ENCODE measurements at regions not wholly inside any gene's neighbourhood (a gene's known extent, or its start where the extent isn't known, plus 50 kb on each side); places are given as distances from the start of the nearest gene placed in this dataset.

DNA sequence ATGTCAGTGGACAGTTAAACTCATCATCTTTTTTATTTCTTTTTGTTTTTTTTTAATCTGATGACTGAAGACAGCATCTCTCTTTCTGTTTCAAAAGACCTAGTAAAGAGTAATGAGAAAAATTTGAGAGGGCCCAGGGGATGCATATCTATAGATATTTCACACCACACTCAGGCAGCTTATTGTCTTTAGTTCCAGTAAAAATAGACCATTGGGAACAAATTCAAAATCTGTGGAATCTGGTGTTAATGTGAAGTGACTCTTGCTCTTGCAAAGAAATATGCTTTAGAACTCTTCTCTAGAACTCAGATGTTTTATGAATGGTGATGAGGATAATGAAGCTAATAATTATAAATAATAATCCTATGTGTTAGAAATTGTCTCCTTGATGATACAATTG is 214.5 kb upstream of the ATP2B1 start:
- no peak overlapping the region for H2AK5ac ChIP-seq (ENCODE audit: low read length)

DNA sequence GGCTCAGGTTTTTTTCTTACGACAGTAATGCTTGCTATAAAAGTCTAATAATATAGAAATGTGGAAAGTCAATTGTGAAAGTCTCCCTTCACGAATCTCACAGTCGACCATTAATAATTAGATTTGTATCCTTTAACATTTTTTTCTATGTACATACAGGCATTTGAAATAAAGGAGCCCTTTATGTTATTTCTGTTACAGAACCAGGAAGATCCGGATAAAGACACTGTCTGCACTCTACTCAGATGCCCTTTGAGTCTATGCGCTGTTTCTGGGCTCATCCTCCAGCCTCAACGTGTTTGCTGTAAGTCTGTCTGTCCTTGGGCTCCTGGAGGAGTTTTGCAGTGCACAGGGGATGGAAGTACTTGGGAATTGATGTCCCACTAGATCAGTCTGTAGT is 212.2 kb upstream of the ATP2B1 start:
- H4K8ac ChIP-seq (ENCODE audit: low read depth, low read length) = no peak overlapping the region
- H3K27ac ChIP-seq (ENCODE audit: low read depth, low read length) = no peak overlapping the region
- no peak overlapping the region for H3K23ac ChIP-seq (ENCODE audit: low read length)
- H3K4ac ChIP-seq (ENCODE audit: low read depth, low read length) = no peak overlapping the region
- no peak overlapping the region for H3K56ac ChIP-seq (ENCODE audit: low read length)
- no peak overlapping the region for H2BK5ac ChIP-seq (ENCODE audit: low read length)
- WGBS (ENCODE audit: extremely low coverage, insufficient coverage, low lambda C conversion rate) = no CpG with 5 or more reads among the region's 6 CpGs
- H3K9ac ChIP-seq (ENCODE audit: low read length) = no peak overlapping the region
- no peak overlapping the region for H3K4me2 ChIP-seq (ENCODE audit: low read length)
- H3K36me3 ChIP-seq (ENCODE audit: control insufficient read depth, insufficient read depth, low read length) = no peaks in the 10 kb centered on the region
- no peaks in the 10 kb centered on the region for H3K79me1 ChIP-seq (ENCODE audit: low read length)
- H3K4me1 ChIP-seq (ENCODE audit: control insufficient read depth, low read depth, low read length) = no peaks in the 10 kb centered on the region
- DNase-seq = no peak
- no peak overlapping the region for H3K4me3 ChIP-seq (ENCODE audit: low read length)
- H4K5ac ChIP-seq (ENCODE audit: low read length) = no peak overlapping the region
- no peaks in the 10 kb centered on the region for H3K79me2 ChIP-seq (ENCODE audit: control insufficient read depth, insufficient read depth, low read length)
- no peak overlapping the region for H2AK5ac ChIP-seq (ENCODE audit: low read length)
- H2BK120ac ChIP-seq (ENCODE audit: low read depth, low read length) = no peak overlapping the region
- no peak overlapping the region for H3K18ac ChIP-seq (ENCODE audit: low read length)
- no peaks in the 10 kb centered on the region for H3K27me3 ChIP-seq (ENCODE audit: insufficient read depth, low read length, poor library complexity)
- H2BK15ac ChIP-seq (replicated peaks; ENCODE audit: low read depth) = no peak overlapping the region

More for the DNA sequence above, 214.5 kb upstream of the ATP2B1 start:
- Histone ChIP-seq H2BK5ac (ENCODE audit: low read length) (no peak overlapping the region), H3K27ac (ENCODE audit: low read depth, low read length) (no peak overlapping the region), H3K9ac (ENCODE audit: low read length) (no peak overlapping the region), H4K8ac (ENCODE audit: low read depth, low read length) (no peak overlapping the region), H2BK120ac (ENCODE audit: low read depth, low read length) (no peak overlapping the region), H3K79me2 (ENCODE audit: control insufficient read depth, insufficient read depth, low read length) (no peaks in the 10 kb centered on the region), H3K18ac (ENCODE audit: low read length) (no peak overlapping the region), H3K4ac (ENCODE audit: low read depth, low read length) (no peak overlapping the region), H2BK15ac (replicated peaks; ENCODE audit: low read depth) (no peak overlapping the region), H3K27me3 (ENCODE audit: insufficient read depth, low read length, poor library complexity) (no peaks in the 10 kb centered on the region), H3K79me1 (ENCODE audit: low read length) (no peaks in the 10 kb centered on the region), H4K5ac (ENCODE audit: low read length) (no peak overlapping the region), H3K4me2 (ENCODE audit: low read length) (no peak overlapping the region), H3K23ac (ENCODE audit: low read length) (no peak overlapping the region), H3K56ac (ENCODE audit: low read length) (no peak overlapping the region), H3K4me1 (ENCODE audit: control insufficient read depth, low read depth, low read length) (no peaks in the 10 kb centered on the region), H3K36me3 (ENCODE audit: control insufficient read depth, insufficient read depth, low read length) (no peaks in the 10 kb centered on the region), H3K4me3 (ENCODE audit: low read length) (no peak overlapping the region)
- DNase-seq = no peak

DNA sequence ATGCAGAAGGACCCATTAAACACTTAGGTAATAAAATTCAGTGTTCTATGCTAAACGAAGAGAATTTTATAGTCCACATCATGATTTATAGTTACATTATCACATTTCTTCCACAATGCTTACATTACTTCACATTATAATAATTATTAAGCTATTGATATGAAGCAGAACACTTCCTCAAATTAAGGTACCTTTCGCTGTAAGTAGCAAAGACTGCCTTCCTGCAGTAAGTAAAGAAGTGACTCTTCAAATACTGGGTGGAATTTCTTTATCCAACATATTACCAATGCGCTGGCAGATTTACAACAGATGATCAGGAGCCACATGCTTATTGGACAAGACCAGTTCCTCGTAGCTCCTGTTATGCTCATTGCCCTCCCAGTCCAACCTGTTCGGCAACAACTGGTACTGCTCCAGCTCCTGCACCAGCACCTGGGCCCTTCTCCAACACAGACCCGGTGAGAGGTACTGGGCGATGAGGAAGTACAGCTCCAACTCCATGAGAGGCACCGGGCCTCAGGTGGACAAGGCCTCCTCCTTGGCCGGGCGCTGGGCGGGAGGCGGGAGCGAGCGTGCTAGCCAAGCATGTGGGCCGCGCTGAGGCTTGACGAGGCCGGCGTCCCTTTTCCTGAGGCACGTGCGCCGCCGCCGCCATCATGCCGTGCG is 210.7 kb upstream of the ATP2B1 start:
- no peak overlapping the region for H4K5ac ChIP-seq (ENCODE audit: low read length)
- no peak overlapping the region for H3K56ac ChIP-seq (ENCODE audit: low read length)
- H2BK5ac ChIP-seq (ENCODE audit: low read length) = no peak overlapping the region
- no peak overlapping the region for H3K9ac ChIP-seq (ENCODE audit: low read length)
- H4K8ac ChIP-seq (ENCODE audit: low read depth, low read length) = no peak overlapping the region
- H3K23ac ChIP-seq (ENCODE audit: low read length) = no peak overlapping the region
- H3K36me3 ChIP-seq (ENCODE audit: control insufficient read depth, insufficient read depth, low read length) = no peaks in the 10 kb centered on the region
- H3K79me1 ChIP-seq (ENCODE audit: low read length) = no peaks in the 10 kb centered on the region
- no peaks in the 10 kb centered on the region for H3K79me2 ChIP-seq (ENCODE audit: control insufficient read depth, insufficient read depth, low read length)
- no peak overlapping the region for H3K27ac ChIP-seq (ENCODE audit: low read depth, low read length)
- no peak overlapping the region for H2BK120ac ChIP-seq (ENCODE audit: low read depth, low read length)
- no peak overlapping the region for H3K4me3 ChIP-seq (ENCODE audit: low read length)
- no peak overlapping the region for H2AK5ac ChIP-seq (ENCODE audit: low read length)
- no peak overlapping the region for H3K4ac ChIP-seq (ENCODE audit: low read depth, low read length)
- WGBS (ENCODE audit: extremely low coverage, insufficient coverage, low lambda C conversion rate) = no CpG with 5 or more reads among the region's 26 CpGs
- no peak overlapping the region for H2BK15ac ChIP-seq (replicated peaks; ENCODE audit: low read depth)
- no peak for DNase-seq
- H3K27me3 ChIP-seq (ENCODE audit: insufficient read depth, low read length, poor library complexity) = no peaks in the 10 kb centered on the region
- no peaks in the 10 kb centered on the region for H3K4me1 ChIP-seq (ENCODE audit: control insufficient read depth, low read depth, low read length)
- no peak overlapping the region for H3K4me2 ChIP-seq (ENCODE audit: low read length)
- no peak overlapping the region for H3K18ac ChIP-seq (ENCODE audit: low read length)

DNA sequence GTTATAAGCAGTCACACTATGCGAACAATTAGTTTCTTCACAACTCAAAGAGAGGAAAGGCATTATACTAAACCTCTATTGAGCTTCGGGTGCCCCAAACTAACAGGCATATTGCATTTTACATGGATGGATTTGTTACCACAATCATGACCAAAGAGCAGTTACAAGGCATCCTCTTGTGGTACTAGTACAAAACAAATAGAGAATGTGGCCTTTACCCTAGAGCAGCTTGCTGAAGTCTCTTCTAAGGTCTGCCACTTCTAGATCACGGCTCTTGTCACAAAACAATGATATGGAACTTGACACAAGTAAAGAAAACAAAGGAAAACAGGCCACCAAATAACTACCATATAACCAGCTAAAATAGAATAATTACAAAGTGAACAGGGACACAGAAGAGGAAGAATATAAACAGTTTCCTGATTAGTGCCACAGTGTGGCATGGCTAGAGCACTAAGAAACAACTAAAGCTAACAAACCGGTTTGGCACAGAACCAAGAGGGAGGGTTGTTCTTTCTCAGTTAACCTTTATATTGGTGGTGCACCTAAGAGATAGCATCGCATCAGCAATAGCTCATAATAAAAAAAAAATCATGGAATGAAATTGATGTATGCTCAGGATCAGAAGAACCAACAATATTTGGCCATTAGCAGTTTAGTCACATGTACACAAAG is 209.7 kb upstream of the ATP2B1 start:
- no peak overlapping the region for H2AK5ac ChIP-seq (ENCODE audit: low read length)
- H3K79me2 ChIP-seq (ENCODE audit: control insufficient read depth, insufficient read depth, low read length) = no peaks in the 10 kb centered on the region
- no peaks in the 10 kb centered on the region for H3K4me1 ChIP-seq (ENCODE audit: control insufficient read depth, low read depth, low read length)
- WGBS (ENCODE audit: extremely low coverage, insufficient coverage, low lambda C conversion rate) = no CpG with 5 or more reads among the region's 5 CpGs
- no peak overlapping the region for H2BK5ac ChIP-seq (ENCODE audit: low read length)
- H3K23ac ChIP-seq (ENCODE audit: low read length) = no peak overlapping the region
- no peak overlapping the region for H3K56ac ChIP-seq (ENCODE audit: low read length)
- H2BK15ac ChIP-seq (replicated peaks; ENCODE audit: low read depth) = no peak overlapping the region
- H3K4me2 ChIP-seq (ENCODE audit: low read length) = no peak overlapping the region
- no peaks in the 10 kb centered on the region for H3K36me3 ChIP-seq (ENCODE audit: control insufficient read depth, insufficient read depth, low read length)
- no peak overlapping the region for H2BK120ac ChIP-seq (ENCODE audit: low read depth, low read length)
- H3K18ac ChIP-seq (ENCODE audit: low read length) = no peak overlapping the region
- no peak for DNase-seq
- H3K4ac ChIP-seq (ENCODE audit: low read depth, low read length) = no peak overlapping the region
- H3K4me3 ChIP-seq (ENCODE audit: low read length) = no peak overlapping the region
- no peak overlapping the region for H3K27ac ChIP-seq (ENCODE audit: low read depth, low read length)
- no peak overlapping the region for H3K9ac ChIP-seq (ENCODE audit: low read length)
- no peak overlapping the region for H4K8ac ChIP-seq (ENCODE audit: low read depth, low read length)
- no peak overlapping the region for H4K5ac ChIP-seq (ENCODE audit: low read length)
- no peaks in the 10 kb centered on the region for H3K27me3 ChIP-seq (ENCODE audit: insufficient read depth, low read length, poor library complexity)
- H3K79me1 ChIP-seq (ENCODE audit: low read length) = no peaks in the 10 kb centered on the region

DNA sequence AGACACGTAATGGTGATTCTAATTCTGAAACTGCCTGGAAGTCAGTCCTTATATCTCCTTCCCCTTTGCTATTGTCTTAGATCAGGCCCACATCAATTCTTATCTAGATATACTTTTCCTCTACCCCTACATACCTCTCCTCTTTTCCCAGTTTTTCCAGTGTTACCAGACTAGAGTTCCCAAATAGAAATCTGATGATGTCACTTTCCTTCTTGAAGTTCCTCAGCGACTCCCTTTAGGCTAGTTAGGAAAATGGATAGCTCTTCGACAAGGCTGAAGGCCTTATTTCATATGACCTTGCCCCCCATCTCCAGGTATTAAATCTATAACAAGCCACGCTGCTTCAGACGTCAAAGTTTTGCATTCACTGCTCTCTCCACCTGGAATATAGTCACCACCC is 201.1 kb upstream of the ATP2B1 start:
- WGBS (ENCODE audit: extremely low coverage, insufficient coverage, low lambda C conversion rate) = no CpG with 5 or more reads among the region's 5 CpGs
- Histone ChIP-seq H3K9ac (ENCODE audit: low read length) (no peak overlapping the region), H3K79me1 (ENCODE audit: low read length) (no peaks in the 10 kb centered on the region), H3K27ac (ENCODE audit: low read depth, low read length) (no peak overlapping the region), H3K4me1 (ENCODE audit: control insufficient read depth, low read depth, low read length) (no peaks in the 10 kb centered on the region), H3K18ac (ENCODE audit: low read length) (no peak overlapping the region), H4K8ac (ENCODE audit: low read depth, low read length) (no peak overlapping the region), H4K5ac (ENCODE audit: low read length) (no peak overlapping the region), H3K4ac (ENCODE audit: low read depth, low read length) (no peak overlapping the region), H3K79me2 (ENCODE audit: control insufficient read depth, insufficient read depth, low read length) (no peaks in the 10 kb centered on the region), H3K4me2 (ENCODE audit: low read length) (no peak overlapping the region), H2AK5ac (ENCODE audit: low read length) (no peak overlapping the region), H2BK5ac (ENCODE audit: low read length) (no peak overlapping the region), H3K23ac (ENCODE audit: low read length) (no peak overlapping the region), H3K27me3 (ENCODE audit: insufficient read depth, low read length, poor library complexity) (no peaks in the 10 kb centered on the region), H3K36me3 (ENCODE audit: control insufficient read depth, insufficient read depth, low read length) (no peaks in the 10 kb centered on the region), H2BK120ac (ENCODE audit: low read depth, low read length) (no peak overlapping the region), H2BK15ac (replicated peaks; ENCODE audit: low read depth) (no peak overlapping the region), H3K4me3 (ENCODE audit: low read length) (no peak overlapping the region), H3K56ac (ENCODE audit: low read length) (no peak overlapping the region)
- DNase-seq = peak; percentile 13

DNA sequence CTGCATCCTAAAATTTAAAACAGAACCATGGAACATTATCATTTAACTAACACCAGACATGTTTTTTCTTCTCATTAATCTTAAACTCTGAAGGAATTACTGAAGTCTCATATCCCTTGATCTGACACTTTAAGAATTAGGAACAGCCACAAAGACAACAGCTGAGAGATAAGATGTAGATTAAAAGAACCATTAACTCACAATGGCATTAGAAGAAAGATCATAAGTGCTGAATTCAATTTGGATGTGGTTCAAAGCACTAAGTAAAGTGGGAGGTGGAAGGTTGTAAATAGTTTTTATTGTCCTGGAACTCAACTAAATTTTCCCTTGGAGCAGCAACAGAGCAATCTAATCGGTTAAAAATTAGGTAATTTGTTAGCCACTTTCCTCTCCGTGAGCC is 199.0 kb upstream of the ATP2B1 start:
- H3K79me1 ChIP-seq (ENCODE audit: low read length) = no peaks in the 10 kb centered on the region
- H4K8ac ChIP-seq (ENCODE audit: low read depth, low read length) = no peak overlapping the region
- no peak overlapping the region for H3K4me2 ChIP-seq (ENCODE audit: low read length)
- H3K4me3 ChIP-seq (ENCODE audit: low read length) = no peak overlapping the region
- no peak overlapping the region for H2BK120ac ChIP-seq (ENCODE audit: low read depth, low read length)
- no peak overlapping the region for H3K4ac ChIP-seq (ENCODE audit: low read depth, low read length)
- WGBS (ENCODE audit: extremely low coverage, insufficient coverage, low lambda C conversion rate) = no CpG with 5 or more reads among the region's 2 CpGs
- H3K4me1 ChIP-seq (ENCODE audit: control insufficient read depth, low read depth, low read length) = no peaks in the 10 kb centered on the region
- no peaks in the 10 kb centered on the region for H3K27me3 ChIP-seq (ENCODE audit: insufficient read depth, low read length, poor library complexity)
- H3K9ac ChIP-seq (ENCODE audit: low read length) = no peak overlapping the region
- peak; percentile 49 for DNase-seq
- H3K23ac ChIP-seq (ENCODE audit: low read length) = no peak overlapping the region
- H3K56ac ChIP-seq (ENCODE audit: low read length) = no peak overlapping the region
- H3K36me3 ChIP-seq (ENCODE audit: control insufficient read depth, insufficient read depth, low read length) = no peaks in the 10 kb centered on the region
- no peak overlapping the region for H2BK15ac ChIP-seq (replicated peaks; ENCODE audit: low read depth)
- no peak overlapping the region for H3K27ac ChIP-seq (ENCODE audit: low read depth, low read length)
- H3K18ac ChIP-seq (ENCODE audit: low read length) = no peak overlapping the region
- no peaks in the 10 kb centered on the region for H3K79me2 ChIP-seq (ENCODE audit: control insufficient read depth, insufficient read depth, low read length)
- H2BK5ac ChIP-seq (ENCODE audit: low read length) = no peak overlapping the region
- H4K5ac ChIP-seq (ENCODE audit: low read length) = no peak overlapping the region
- H2AK5ac ChIP-seq (ENCODE audit: low read length) = no peak overlapping the region

Data from mesendoderm (in vitro differentiated cells).